A204.1 (cell line): ENCODE measurements at regions not wholly inside any gene's neighbourhood (a gene's known extent, or its start where the extent isn't known, plus 50 kb on each side); places are given as distances from the start of the nearest gene placed in this dataset.
"Not testable (repeated sequence)": the region's sequence is repeated elsewhere in the genome, so short reads cannot be mapped to it uniquely, and the experiment has no call there.

Source experiments
- FAIRE-seq: peaks from 2 replicates; lab custom pipeline; 2012; peaks lifted over from hg19 to GRCh38; lab: Jason Lieb, UNC

- no peak for FAIRE-seq
Measured at GRCh38 chr4:91653067-91653466, 650.7 kb upstream of the GRID2 start.

GRCh38 chr4:91681091-91681490, 622.7 kb upstream of the GRID2 start:
- no peak for FAIRE-seq

DNA sequence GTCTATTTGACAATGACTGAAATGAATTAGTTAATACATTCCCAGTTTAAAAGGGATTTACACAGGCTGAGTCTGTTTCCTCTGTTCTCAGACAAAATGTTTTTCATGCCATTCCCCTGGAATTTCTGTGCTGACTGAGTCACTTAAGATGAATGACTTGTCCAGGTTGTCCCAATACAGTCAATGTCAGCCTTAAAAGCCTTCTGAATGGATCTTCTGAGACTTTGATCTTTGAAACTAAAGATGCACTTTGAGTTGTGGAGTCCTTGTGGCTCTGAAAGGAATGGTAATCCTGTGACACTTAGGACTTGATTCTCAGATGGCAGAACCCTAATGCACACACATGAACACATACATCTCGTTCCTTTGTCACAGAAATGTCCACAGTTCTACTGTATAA, 622.2 kb upstream of the GRID2 start:
- no peak for FAIRE-seq

GRCh38 chr4:91684955-91685354, 618.8 kb upstream of the GRID2 start:
- no peak for FAIRE-seq

GRCh38 chr4:91688413-91688812, 615.4 kb upstream of the GRID2 start:
- FAIRE-seq: no peak

- FAIRE-seq: not testable (repeated sequence)
Measured at GRCh38 chr4:91699691-91700090, 604.1 kb upstream of the GRID2 start.

DNA sequence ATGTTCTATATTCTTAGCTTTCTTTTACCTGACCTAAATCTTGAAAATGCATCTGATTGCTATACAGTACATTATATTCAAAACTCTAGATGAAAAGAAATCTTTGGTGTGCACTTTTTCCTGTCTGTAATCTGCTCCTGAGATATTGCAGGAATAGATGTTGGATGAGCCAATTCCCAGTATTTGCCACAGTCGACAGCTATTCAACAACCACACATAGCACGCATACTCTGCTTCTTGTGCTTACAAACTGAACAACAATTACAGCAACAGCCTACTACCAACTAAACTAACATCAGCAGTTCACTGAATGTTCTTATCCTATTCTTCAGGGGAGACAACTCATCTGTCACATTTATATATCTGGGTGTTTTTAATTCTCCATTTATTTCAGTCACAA, 573.9 kb upstream of the GRID2 start:
- FAIRE-seq: no peak

- no peak for FAIRE-seq
Measured at GRCh38 chr4:91734682-91735081, 569.1 kb upstream of the GRID2 start.

GRCh38 chr4:91738831-91739230, 564.9 kb upstream of the GRID2 start:
- FAIRE-seq: not testable (repeated sequence)

- FAIRE-seq: no peak
Measured at GRCh38 chr4:91746551-91746950, 557.2 kb upstream of the GRID2 start.

DNA sequence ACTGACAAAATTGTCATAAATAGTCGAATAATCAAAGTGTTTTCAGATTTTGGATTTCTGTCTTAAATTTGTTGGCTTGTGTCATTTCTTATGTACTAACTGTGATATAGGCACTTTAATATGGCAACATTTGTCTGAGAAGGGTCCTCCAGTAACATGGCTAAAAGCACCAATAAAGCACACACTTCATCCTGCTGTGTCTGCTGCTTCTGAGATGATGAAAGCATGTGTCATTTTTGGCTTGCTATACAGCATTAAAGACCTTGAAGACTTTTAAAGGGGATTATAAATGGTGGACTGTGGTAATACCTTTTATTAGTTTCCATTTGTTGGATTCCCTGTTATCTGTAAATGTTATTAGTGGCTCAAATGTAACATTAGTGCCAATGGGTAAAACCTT, 551.8 kb upstream of the GRID2 start:
- no peak for FAIRE-seq

DNA sequence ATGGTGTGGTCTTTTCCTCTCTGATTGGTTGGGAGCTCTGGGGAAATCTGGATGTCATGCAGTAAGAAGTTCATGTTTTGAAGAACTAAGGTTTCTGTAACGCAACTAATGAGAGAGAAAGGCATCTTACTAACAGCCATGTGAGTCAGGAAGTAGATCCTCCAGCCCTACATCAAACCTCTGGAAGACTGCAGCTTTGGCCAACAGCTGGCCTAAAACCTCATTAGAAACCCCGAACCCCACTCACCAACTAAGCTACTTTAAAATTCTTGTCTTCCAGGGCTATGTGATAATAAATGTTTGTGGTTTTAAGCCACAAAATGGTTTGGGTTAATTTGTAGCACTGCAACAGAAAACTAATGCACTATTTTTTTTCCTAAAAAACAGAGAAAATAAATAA, 549.0 kb upstream of the GRID2 start:
- no peak for FAIRE-seq

DNA sequence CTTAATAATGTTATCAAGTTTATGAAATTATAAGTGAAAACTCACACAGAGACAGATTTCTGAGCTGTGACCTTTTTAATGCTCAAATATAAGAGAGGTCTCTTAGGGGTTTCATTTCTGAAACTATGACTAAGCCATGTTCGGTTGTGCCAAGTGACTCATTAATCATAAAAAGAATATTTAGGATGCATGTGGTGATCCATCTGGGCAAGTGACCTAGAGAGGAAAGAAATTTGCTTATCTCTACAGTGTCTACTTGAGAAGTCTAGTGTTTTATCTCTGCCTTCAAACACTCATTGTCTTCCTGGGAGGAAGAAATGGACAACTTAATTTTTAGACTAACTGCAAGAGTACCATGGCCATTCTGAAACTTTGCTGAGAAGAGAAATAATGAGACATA, 545.3 kb upstream of the GRID2 start:
- FAIRE-seq: no peak

DNA sequence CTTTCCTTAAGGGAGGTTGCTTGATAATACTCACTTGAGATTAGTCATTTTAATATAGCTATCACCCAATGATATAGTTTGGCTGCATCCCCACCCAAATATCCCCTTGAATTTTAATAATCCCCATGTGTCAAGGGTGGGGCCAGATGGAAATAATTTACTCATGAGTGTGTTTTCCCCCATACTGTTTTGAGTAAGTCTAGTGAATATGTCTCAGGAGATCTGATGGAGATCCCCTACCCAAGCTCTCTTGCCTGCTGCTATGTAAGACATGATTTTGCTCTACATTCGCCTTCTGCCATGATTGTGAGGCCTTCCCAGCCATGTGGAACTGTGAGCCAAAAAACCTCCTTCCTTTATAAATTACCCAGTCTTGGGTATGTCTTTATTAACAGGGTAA, 539.7 kb upstream of the GRID2 start:
- no peak for FAIRE-seq

DNA sequence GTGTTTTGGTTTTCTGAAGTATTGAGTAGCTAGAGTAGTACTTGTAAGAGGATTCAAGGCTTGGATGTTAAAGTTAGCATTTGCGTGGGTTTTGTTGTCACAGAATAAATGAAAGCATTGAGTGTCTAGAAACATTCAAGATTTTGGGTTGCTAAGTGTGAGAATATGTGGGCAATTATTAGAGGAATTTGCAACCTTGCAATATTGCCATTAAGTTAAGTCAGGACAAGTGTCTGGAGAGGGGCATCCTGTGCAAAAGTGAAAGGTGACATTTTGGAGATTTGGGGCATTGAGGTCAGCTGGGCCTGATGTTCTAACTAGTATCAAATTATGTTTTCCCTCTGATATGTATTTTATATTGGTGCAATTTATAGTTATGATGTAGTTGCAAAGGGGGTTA, 533.9 kb upstream of the GRID2 start:
- FAIRE-seq: no peak

- FAIRE-seq: not testable (repeated sequence)
Measured at GRCh38 chr4:91791631-91792030, 512.1 kb upstream of the GRID2 start.

DNA sequence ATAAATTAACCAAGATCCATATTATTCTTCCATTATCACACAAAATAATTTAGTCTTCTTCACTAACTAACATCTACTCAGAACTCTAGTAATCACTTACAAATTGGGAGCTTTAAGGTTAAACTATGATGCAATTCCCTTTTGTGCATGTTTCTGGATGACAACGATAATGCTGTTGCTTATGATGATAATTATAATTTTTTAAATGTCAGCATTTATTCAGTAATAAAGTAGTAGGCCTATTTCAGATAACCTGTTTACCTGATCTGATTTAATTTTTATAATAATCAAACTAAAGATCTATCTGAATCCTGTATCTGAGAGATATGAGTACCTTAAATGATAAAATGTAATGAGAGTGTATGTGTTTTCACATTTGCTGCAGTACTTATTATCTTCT, 507.8 kb upstream of the GRID2 start:
- FAIRE-seq: no peak

DNA sequence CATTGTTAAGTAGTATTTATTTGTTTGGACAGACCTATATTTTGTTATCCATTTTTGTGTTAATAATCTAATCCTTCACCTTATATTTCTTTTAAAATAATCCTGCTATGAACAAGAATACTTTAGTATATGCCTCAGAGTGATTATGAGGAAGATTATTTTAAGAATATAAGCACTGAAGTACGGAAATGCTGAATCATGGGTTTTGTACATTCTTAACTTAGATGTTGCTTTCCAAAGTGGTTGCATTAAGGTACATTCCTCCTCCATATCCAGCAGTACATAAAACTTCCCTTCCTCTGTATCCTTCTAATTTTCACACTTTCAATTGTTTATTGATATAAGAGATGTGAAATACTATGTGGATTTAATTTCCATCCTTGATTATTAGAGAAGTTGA, 491.4 kb upstream of the GRID2 start:
- no peak for FAIRE-seq

GRCh38 chr4:91824773-91825172, 479.0 kb upstream of the GRID2 start:
- FAIRE-seq: no peak

DNA sequence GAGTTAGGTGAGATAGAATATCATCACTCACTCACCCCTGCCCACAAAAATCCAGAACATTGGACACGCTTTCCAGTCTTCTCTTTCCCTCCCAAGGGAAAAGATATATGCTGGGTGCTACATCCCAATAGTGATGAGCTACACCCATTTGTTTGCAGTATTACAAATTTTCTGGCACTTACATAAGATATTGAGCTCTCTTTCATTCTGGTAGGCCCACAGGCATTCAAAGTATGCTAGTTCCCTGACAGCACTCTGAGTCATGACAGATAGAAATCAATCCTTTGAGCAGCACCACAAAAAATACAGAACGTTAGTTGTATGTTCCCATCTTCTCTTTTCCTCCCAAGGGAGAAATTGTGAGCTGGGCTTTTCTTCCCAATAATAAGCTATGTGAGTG, 477.6 kb upstream of the GRID2 start:
- FAIRE-seq: no peak

DNA sequence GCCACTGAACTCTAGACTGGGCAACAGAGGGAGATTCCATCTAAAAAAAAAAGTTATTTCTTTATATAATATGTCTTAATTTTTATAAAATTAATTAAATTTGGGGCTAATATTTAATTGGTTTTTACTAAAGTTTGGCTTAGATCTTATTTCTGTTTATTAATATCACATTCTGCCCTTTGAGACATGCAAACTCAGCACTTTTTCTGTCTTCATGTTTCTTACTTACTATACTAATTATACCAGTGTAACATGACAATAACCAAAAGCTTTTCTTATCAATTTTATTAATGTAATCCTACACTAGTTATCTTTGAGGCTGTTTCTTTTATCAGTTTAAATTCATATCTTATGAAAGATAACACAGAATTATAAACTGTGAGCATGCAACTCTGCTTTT, 475.9 kb upstream of the GRID2 start:
- FAIRE-seq: no peak

- FAIRE-seq: no peak
Measured at GRCh38 chr4:91829531-91829930, 474.2 kb upstream of the GRID2 start.

- no peak for FAIRE-seq
Measured at GRCh38 chr4:91830681-91831395, 472.9 kb upstream of the GRID2 start.

DNA sequence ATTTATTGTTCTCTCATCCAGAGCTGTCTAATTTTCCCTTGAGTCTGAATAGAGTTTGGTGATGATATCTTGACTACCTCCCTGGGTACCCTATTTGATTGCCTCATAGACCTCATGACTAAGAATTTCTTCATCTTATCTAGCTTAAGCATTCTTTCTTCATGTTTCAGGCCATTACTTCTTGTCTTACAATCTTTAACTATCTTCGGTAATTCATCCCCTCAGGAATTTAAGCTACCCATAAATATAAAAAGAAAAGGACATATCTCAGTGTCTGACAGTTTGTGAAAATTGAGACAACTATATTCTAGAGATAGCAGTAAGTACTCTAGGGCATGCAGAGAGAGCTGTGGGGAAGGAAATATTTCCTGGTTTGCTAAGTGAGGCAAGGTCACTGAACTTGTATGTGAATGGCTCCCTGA, 466.1 kb upstream of the GRID2 start:
- FAIRE-seq: no peak
